ENCODE measurements at regions not wholly inside any gene's neighbourhood (a gene's known extent, or its start where the extent isn't known, plus 50 kb on each side); places are given as distances from the start of the nearest gene placed in this dataset.

DNA sequence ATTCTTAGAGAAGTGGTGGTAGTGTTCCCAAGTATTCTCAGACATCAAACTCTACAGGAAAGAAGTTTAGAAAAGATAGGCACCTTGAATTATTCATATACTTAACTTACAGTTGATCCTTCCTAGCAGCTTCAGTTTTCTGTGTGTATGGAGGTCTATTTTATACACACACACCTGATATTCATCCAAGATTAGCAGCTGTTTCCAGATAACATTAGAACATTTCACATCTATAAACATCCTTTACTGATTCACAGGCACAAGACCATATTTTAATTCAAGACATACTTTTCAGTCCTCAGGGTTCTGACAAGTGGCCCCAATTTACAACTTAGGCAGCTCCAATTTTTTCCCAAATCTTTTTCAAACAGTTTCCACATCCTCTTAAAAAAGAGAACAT is 287.8 kb upstream of the USP25 start:
- no TSS peak for BruUV-seq (replicated peaks)

DNA sequence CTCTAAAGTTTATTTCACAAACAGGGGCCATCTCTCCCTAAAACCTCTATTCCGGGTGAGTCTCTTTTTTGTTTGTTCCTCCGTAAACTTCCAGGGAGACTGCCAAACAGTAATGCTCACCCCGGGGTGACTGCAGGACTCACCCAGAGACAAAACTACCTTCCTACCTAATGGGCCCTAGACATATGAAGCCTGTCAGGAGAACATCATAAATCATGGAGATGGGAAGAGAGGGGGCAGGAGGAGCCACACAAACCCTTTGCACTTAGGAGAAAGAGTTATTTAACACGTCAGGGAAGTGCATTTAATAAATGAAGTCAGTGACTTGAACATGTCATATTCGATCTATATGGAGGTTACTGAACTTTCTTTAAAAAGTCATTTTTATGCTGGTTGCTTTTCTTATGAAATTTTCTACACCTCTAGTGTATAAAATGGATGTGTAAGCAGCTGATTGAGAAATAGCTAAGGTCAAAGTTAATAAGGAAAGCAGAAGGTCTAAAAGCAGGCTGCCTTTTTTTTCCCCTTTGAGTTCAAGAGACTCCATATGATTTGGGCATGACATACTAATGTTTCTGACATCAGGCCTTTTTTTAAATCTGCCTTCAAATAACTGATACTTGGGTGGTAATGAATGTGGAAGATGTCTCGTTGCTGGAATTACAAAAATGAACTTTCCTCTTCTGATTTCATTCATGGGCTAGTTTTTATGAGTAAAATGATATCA is 286.9 kb upstream of the USP25 start:
- H3K79me2 ChIP-seq (ENCODE audit: insufficient read depth, low read depth, low read length) = no peaks in the 10 kb centered on the region
- DNase-seq (ENCODE audit: low spot score) = no peak
- H3K9me2 ChIP-seq (ENCODE audit: insufficient read depth, low read length) = no peaks in the 10 kb centered on the region
- intact Hi-C loops (cut with micrococcal nuclease; ENCODE audit: unreplicated experiment) = no loop called here
- no peaks in the 10 kb centered on the region for H4K20me1 ChIP-seq (ENCODE audit: insufficient read depth, low read length)
- BruUV-seq (replicated peaks) = no TSS peak
- no peak overlapping the region for H3K4me3 ChIP-seq (ENCODE audit: low read depth, low read length, poor library complexity, severe bottlenecking)
- no peak overlapping the region for H3K4me2 ChIP-seq (ENCODE audit: low read length)
- H3K4me1 ChIP-seq (ENCODE audit: insufficient read depth, low read length, poor library complexity, severe bottlenecking) = no peaks in the 10 kb centered on the region
- H3K9me3 ChIP-seq (ENCODE audit: low read length) = no peaks in the 10 kb centered on the region
- no peaks in the 10 kb centered on the region for H3K36me3 ChIP-seq (ENCODE audit: insufficient read depth, low read length)
- H3K27ac ChIP-seq (ENCODE audit: low read depth, low read length, poor library complexity, severe bottlenecking) = no peak overlapping the region
- CTCF ChIA-PET (ENCODE audit: unreplicated experiment) = no interaction called here
- POLR2A ChIA-PET = interaction anchor here (0.6 to 0.7 kb wide), 2 partner anchors 38 to 397 kb away, joined by 3 to 4 read pairs; no protein-coding TSS in a partner anchor
- TF ChIP-seq, protein P1, sequence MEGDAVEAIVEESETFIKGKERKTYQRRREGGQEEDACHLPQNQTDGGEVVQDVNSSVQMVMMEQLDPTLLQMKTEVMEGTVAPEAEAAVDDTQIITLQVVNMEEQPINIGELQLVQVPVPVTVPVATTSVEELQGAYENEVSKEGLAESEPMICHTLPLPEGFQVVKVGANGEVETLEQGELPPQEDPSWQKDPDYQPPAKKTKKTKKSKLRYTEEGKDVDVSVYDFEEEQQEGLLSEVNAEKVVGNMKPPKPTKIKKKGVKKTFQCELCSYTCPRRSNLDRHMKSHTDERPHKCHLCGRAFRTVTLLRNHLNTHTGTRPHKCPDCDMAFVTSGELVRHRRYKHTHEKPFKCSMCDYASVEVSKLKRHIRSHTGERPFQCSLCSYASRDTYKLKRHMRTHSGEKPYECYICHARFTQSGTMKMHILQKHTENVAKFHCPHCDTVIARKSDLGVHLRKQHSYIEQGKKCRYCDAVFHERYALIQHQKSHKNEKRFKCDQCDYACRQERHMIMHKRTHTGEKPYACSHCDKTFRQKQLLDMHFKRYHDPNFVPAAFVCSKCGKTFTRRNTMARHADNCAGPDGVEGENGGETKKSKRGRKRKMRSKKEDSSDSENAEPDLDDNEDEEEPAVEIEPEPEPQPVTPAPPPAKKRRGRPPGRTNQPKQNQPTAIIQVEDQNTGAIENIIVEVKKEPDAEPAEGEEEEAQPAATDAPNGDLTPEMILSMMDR (conservative IDR thresholded peaks at IDR 0.05; ENCODE audit: low read length) = no peak
- no peak for TF ChIP-seq EZH2phosphoT487 (IDR thresholded peaks at IDR 0.05; ENCODE audit: borderline replicate concordance, low read depth, low read length)
- no peak overlapping the region for H2AFZ ChIP-seq (ENCODE audit: low read length)

More for the DNA sequence above, 287.8 kb upstream of the USP25 start:
- Histone ChIP-seq H3K27ac (ENCODE audit: low read depth, low read length, poor library complexity, severe bottlenecking) (no peak overlapping the region), H3K36me3 (ENCODE audit: insufficient read depth, low read length) (no peaks in the 10 kb centered on the region), H3K79me2 (ENCODE audit: insufficient read depth, low read depth, low read length) (no peaks in the 10 kb centered on the region), H3K9me2 (ENCODE audit: insufficient read depth, low read length) (no peaks in the 10 kb centered on the region), H4K20me1 (ENCODE audit: insufficient read depth, low read length) (no peaks in the 10 kb centered on the region), H2AFZ (ENCODE audit: low read length) (no peak overlapping the region), H3K4me2 (ENCODE audit: low read length) (no peak overlapping the region), H3K4me3 (ENCODE audit: low read depth, low read length, poor library complexity, severe bottlenecking) (no peak overlapping the region), H3K9me3 (ENCODE audit: low read length) (no peaks in the 10 kb centered on the region), H3K4me1 (ENCODE audit: insufficient read depth, low read length, poor library complexity, severe bottlenecking) (no peaks in the 10 kb centered on the region)
- no peak for DNase-seq (ENCODE audit: low spot score)
- TF ChIP-seq EZH2phosphoT487 (IDR thresholded peaks at IDR 0.05; ENCODE audit: borderline replicate concordance, low read depth, low read length) = no peak
- TF ChIP-seq, protein P1 (conservative IDR thresholded peaks at IDR 0.05; ENCODE audit: low read length) = no peak
- ChIA-PET CTCF (ENCODE audit: unreplicated experiment) (no interaction called here), POLR2A (interaction anchor here (0.7 to 0.8 kb wide), 2 partner anchors 43 to 396 kb away, joined by 3 to 4 read pairs; no protein-coding TSS in a partner anchor)
- intact Hi-C loops (cut with micrococcal nuclease; ENCODE audit: unreplicated experiment) = no loop called here

DNA sequence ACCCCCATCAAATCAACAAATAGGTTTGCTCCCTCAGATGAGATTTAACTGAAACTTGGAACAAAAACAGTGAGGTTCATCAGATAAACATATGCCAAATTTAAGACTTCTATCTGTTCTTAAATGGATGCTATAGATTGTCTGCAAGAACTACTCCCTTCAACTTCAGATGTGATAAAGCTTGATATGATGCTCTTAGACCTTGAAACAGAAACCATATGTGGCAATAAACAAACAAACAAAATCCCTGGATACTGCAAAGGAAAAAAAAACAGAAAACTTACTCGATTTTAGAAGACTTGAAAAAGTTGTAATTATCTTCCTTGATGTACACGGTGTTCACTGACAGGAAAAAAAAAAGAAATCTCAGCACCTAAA is 286.1 kb upstream of the USP25 start:
- no TSS peak for BruUV-seq (replicated peaks)
- TF ChIP-seq, protein P1 (conservative IDR thresholded peaks at IDR 0.05; ENCODE audit: low read length) = no peak
- no peak for TF ChIP-seq EZH2phosphoT487 (IDR thresholded peaks at IDR 0.05; ENCODE audit: borderline replicate concordance, low read depth, low read length)
- ChIA-PET CTCF (ENCODE audit: unreplicated experiment) (no interaction called here), POLR2A (interaction anchor here (0.6 kb wide), 1 partner anchor 38 kb away, joined by 3 read pairs; no protein-coding TSS in a partner anchor)
- intact Hi-C loops (cut with micrococcal nuclease; ENCODE audit: unreplicated experiment) = no loop called here
- no peak overlapping the region for H2AFZ ChIP-seq (ENCODE audit: low read length)
- H3K4me2 ChIP-seq (ENCODE audit: low read length) = no peak overlapping the region
- H3K4me3 ChIP-seq (ENCODE audit: low read depth, low read length, poor library complexity, severe bottlenecking) = no peak overlapping the region
- no peaks in the 10 kb centered on the region for H3K36me3 ChIP-seq (ENCODE audit: insufficient read depth, low read length)
- no peak overlapping the region for H3K27ac ChIP-seq (ENCODE audit: low read depth, low read length, poor library complexity, severe bottlenecking)
- H4K20me1 ChIP-seq (ENCODE audit: insufficient read depth, low read length) = no peaks in the 10 kb centered on the region
- H3K4me1 ChIP-seq (ENCODE audit: insufficient read depth, low read length, poor library complexity, severe bottlenecking) = no peaks in the 10 kb centered on the region
- H3K79me2 ChIP-seq (ENCODE audit: insufficient read depth, low read depth, low read length) = no peaks in the 10 kb centered on the region
- no peaks in the 10 kb centered on the region for H3K9me2 ChIP-seq (ENCODE audit: insufficient read depth, low read length)
- no peaks in the 10 kb centered on the region for H3K9me3 ChIP-seq (ENCODE audit: low read length)
- no peak for DNase-seq (ENCODE audit: low spot score)

Measured in OCI-LY7 (cell line).